GM12878 (cell line): ENCODE measurements at regions not wholly inside any gene's neighbourhood (a gene's known extent, or its start where the extent isn't known, plus 50 kb on each side); places are given as distances from the start of the nearest gene placed in this dataset.

Experiments
- ATAC-seq: fragments of 200-7000 bp; cut with Tn5 transposase; 3 replicates; pipeline ENCODE4 v1.9.1; 2020; ENCODE audit warnings: mild to moderate bottlenecking, moderate library complexity
- BruUV-seq: library from RNA; stranded (reverse); fragments of 400-500 nt; replicated peaks from 2 replicates; lab custom pipeline; 2021; lab: Mats Ljungman, UMichigan
- CTCF ChIA-PET: fragments of 300-600 bp; sonication (Branson Sonifier 250); formaldehyde crosslinking; extraction: SDS; loops from one replicate; lab custom pipeline; 2021; ENCODE audit warnings: inconsistent platforms; lab: Yijun Ruan, JAX
- POLR2A ChIA-PET: fragments of 350-600 bp; formaldehyde crosslinking; extraction: SDS; loops from one replicate; lab custom pipeline; 2021; ENCODE audit warnings: inconsistent platforms; lab: Charles Lee
- RAD21 ChIA-PET: fragments of 300-600 bp; sonication (Branson Sonifier 250); formaldehyde crosslinking; loops from one replicate; lab custom pipeline; 2023; ENCODE audit warnings: antibody characterized with exemption; ENCODE audit not compliant: unreplicated experiment; lab: Charles Lee
- SMC1A ChIA-PET: fragments of 300-600 bp; sonication (Branson Sonifier 250); formaldehyde crosslinking; loops from one replicate; lab custom pipeline; 2023; ENCODE audit not compliant: unreplicated experiment, uncharacterized antibody; lab: Charles Lee
- DNase-seq: peaks from one replicate; pipeline ENCODE4 v3.0.0-alpha.2; 2011; ENCODE audit warnings: low read depth, low spot score
- FAIRE-seq: peaks from 3 replicates; lab custom pipeline; 2011; peaks lifted over from hg19 to GRCh38; lab: Jason Lieb, UNC
- H2AFZ ChIP-seq: 2 replicates; pipeline ENCODE4 v1.6.0; 2011; ENCODE audit warnings: low read depth, low read length, control low read depth; ENCODE audit not compliant: control insufficient read depth
- H3K27ac ChIP-seq: 2 replicates; pipeline ENCODE4 v1.5.1; 2011; ENCODE audit warnings: control low read depth; ENCODE audit not compliant: control insufficient read depth, insufficient read depth
- H3K27me3 ChIP-seq, 2 experiments: replicated peaks in 1 of 2; 2 replicates each; pipeline versions ENCODE4 v1.6.0 to v1.6.1; 2011; ENCODE audit warnings: low read length in 1 of 2; ENCODE audit not compliant: control insufficient read depth in 2 of 2, insufficient read depth in 2 of 2
- H3K36me3 ChIP-seq, 2 experiments: 2 replicates each; pipeline ENCODE4 v1.5.1; 2011; ENCODE audit warnings: low read length in 1 of 2; ENCODE audit not compliant: control insufficient read depth in 2 of 2, insufficient read depth in 2 of 2
- H3K4me1 ChIP-seq: 2 replicates; pipeline ENCODE4 v1.6.1; 2011; ENCODE audit warnings: mild to moderate bottlenecking, low read length, moderate library complexity, mixed read lengths; ENCODE audit not compliant: control insufficient read depth, insufficient read depth
- H3K4me2 ChIP-seq: 2 replicates; pipeline ENCODE4 v1.6.0; 2011; ENCODE audit warnings: control low read depth; ENCODE audit not compliant: control insufficient read depth, insufficient read depth
- H3K4me3 ChIP-seq: fragments of 200-600 bp; sonication (generic); 2 replicates; pipeline ENCODE4 v1.5.1; 2016
- H3K79me2 ChIP-seq: 2 replicates; pipeline ENCODE4 v1.6.0; 2011; ENCODE audit warnings: low read length; ENCODE audit not compliant: control insufficient read depth, insufficient read depth
- H3K9ac ChIP-seq: 2 replicates; pipeline ENCODE4 v1.8.0; 2011; ENCODE audit warnings: low read length, control low read depth, mixed read lengths; ENCODE audit not compliant: control insufficient read depth, insufficient read depth
- H3K9me3 ChIP-seq: replicated peaks from 3 replicates; pipeline ENCODE4 v1.5.1; 2011; ENCODE audit warnings: mild to moderate bottlenecking, low read length; ENCODE audit not compliant: control insufficient read depth, insufficient read depth
- H4K20me1 ChIP-seq: 2 replicates; pipeline ENCODE4 v1.6.0; 2011; ENCODE audit not compliant: control insufficient read depth, insufficient read depth
- BHLHE40 ChIP-seq, 2 experiments: fragments of 450-650 bp in 1 of 2; IDR thresholded peaks; 2 replicates each; pipeline ENCODE4 v1.6.1; 2011 to 2017; ENCODE audit warnings: low read depth in 2 of 2, borderline replicate concordance in 1 of 2, improper control_type of control experiment in 1 of 2, low read length in 1 of 2, mild to moderate bottlenecking in 1 of 2
- BRCA1 ChIP-seq: IDR thresholded peaks from 2 replicates; pipeline ENCODE4 v1.6.1; 2011; ENCODE audit warnings: low read depth, low read length, improper control_type of control experiment
- EGR1 ChIP-seq, 2 experiments: IDR thresholded peaks; 1 replicate in 1 of 2; 2 replicates in 1 of 2; pipeline ENCODE4 v1.6.1; 2011 to 2012; ENCODE audit warnings: low read depth in 2 of 2, low read length in 2 of 2, borderline replicate concordance in 1 of 2, mild to moderate bottlenecking in 1 of 2, moderate library complexity in 1 of 2
- KAT2A ChIP-seq: conservative IDR thresholded peaks from 2 replicates; pipeline ENCODE4 v1.6.1; 2011; ENCODE audit warnings: low read depth, low read length; ENCODE audit not compliant: control insufficient read depth
- RBBP5 ChIP-seq: fragments of 200-600 bp; sonication (generic); conservative IDR thresholded peaks from 2 replicates; pipeline ENCODE4 v1.6.1; 2016
- SPI1 ChIP-seq: IDR thresholded peaks from 2 replicates; pipeline ENCODE4 v1.6.1; 2011; ENCODE audit warnings: low read depth, mild to moderate bottlenecking, low read length, moderate library complexity, borderline replicate concordance; ENCODE audit not compliant: insufficient read depth
- SUPT20H ChIP-seq: IDR thresholded peaks from 2 replicates; pipeline ENCODE4 v1.6.1; 2011; ENCODE audit warnings: low read depth, mild to moderate bottlenecking, low read length, moderate library complexity, borderline replicate concordance; ENCODE audit not compliant: control insufficient read depth
- YY1 ChIP-seq: IDR thresholded peaks from 2 replicates; pipeline ENCODE4 v1.6.1; 2011; ENCODE audit warnings: low read depth, mild to moderate bottlenecking, low read length
- ZBED1 ChIP-seq: IDR thresholded peaks from 2 replicates; pipeline ENCODE4 v1.6.1; 2016; ENCODE audit warnings: borderline replicate concordance
- ZNF274 ChIP-seq: IDR thresholded peaks from one replicate; pipeline ENCODE4 v1.8.0; 2011; ENCODE audit not compliant: insufficient read length, insufficient read depth
- WGBS: methylation state at CpG from one replicate; pipeline ENCODE4 v1.1.6; 2016; ENCODE audit warnings: low lambda C conversion rate; ENCODE audit not compliant: insufficient replicate concordance, insufficient coverage; ENCODE audit errors: missing lambda C conversion rate; 5-methylcytosine and 5-hydroxymethylcytosine counted together
- in situ Hi-C: fragments of 300-500 bp; cut with MboI; formaldehyde crosslinking; loops from 9 replicates; pipeline ENCODE4 v1.14.3; 2018; ENCODE audit warnings: mixed read lengths
- intact Hi-C: fragments of 100-400 bp; cut with micrococcal nuclease; formaldehyde crosslinking; loops from one replicate; pipeline ENCODE4 v1.14.2; 2022; ENCODE audit not compliant: unreplicated experiment
- TF ChIP-seq, protein P1 (sequence below): fragments of 150-350 bp; IDR thresholded peaks from 2 replicates; pipeline ENCODE4 v1.6.1; 2014; ENCODE audit warnings: mild to moderate bottlenecking, low read depth, low read length
- TF ChIP-seq, protein P2 (sequence below): IDR thresholded peaks from 2 replicates; pipeline ENCODE4 v1.6.1; 2012; ENCODE audit warnings: improper control_type of control experiment, low read depth, low read length; ENCODE audit not compliant: insufficient replicate concordance

DNA sequence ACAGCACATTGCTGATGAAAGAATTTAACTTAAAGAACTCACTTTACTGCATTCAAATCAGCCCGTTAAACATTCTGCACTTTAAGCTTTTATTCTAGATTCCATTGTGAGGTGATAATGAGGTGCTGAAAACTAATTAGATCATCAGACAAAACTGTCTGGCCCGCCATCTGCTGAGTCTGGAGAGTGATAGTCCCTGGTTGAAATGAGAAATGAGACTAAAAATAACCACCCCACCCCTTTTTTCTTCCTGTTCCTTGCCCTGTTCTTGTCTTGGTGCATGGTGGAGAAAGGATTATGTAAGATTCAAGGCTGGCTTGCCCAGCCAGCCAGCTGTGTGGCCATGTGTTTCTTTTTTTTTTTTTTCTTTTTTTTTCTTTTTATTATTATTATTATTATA, 277.0 kb upstream of the COBL start:
- Histone ChIP-seq H3K4me3 (no peak overlapping the region), H3K27me3 (no peaks in the 10 kb centered on the region), H3K4me2 (no peak overlapping the region), H4K20me1 (no peaks in the 10 kb centered on the region), H2AFZ (no peak overlapping the region), H3K4me1 (no peaks in the 10 kb centered on the region), H3K9me3 (no peaks in the 10 kb centered on the region), H3K36me3 (no peaks in the 10 kb centered on the region), H3K79me2 (no peaks in the 10 kb centered on the region), H3K27ac (no peak overlapping the region), H3K9ac (no peak overlapping the region)
- TF ChIP-seq YY1 (no peak), BHLHE40 (IDR thresholded peaks at IDR 0.05; ENCODE audit: borderline replicate concordance in 1 of 2, low read depth in 2 of 2, low read length in 1 of 2) (no peak), ZNF274 (no peak), RBBP5 (no peak), SPI1 (no peak), ZBED1 (no peak), SUPT20H (no peak), KAT2A (no peak), EGR1 (IDR thresholded peaks at IDR 0.05; ENCODE audit: borderline replicate concordance in 1 of 2, low read depth in 2 of 2, low read length in 2 of 2) (no peak), BRCA1 (no peak)
- TF ChIP-seq, protein P1, sequence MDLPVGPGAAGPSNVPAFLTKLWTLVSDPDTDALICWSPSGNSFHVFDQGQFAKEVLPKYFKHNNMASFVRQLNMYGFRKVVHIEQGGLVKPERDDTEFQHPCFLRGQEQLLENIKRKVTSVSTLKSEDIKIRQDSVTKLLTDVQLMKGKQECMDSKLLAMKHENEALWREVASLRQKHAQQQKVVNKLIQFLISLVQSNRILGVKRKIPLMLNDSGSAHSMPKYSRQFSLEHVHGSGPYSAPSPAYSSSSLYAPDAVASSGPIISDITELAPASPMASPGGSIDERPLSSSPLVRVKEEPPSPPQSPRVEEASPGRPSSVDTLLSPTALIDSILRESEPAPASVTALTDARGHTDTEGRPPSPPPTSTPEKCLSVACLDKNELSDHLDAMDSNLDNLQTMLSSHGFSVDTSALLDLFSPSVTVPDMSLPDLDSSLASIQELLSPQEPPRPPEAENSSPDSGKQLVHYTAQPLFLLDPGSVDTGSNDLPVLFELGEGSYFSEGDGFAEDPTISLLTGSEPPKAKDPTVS: no peak
- TF ChIP-seq, protein P2, sequence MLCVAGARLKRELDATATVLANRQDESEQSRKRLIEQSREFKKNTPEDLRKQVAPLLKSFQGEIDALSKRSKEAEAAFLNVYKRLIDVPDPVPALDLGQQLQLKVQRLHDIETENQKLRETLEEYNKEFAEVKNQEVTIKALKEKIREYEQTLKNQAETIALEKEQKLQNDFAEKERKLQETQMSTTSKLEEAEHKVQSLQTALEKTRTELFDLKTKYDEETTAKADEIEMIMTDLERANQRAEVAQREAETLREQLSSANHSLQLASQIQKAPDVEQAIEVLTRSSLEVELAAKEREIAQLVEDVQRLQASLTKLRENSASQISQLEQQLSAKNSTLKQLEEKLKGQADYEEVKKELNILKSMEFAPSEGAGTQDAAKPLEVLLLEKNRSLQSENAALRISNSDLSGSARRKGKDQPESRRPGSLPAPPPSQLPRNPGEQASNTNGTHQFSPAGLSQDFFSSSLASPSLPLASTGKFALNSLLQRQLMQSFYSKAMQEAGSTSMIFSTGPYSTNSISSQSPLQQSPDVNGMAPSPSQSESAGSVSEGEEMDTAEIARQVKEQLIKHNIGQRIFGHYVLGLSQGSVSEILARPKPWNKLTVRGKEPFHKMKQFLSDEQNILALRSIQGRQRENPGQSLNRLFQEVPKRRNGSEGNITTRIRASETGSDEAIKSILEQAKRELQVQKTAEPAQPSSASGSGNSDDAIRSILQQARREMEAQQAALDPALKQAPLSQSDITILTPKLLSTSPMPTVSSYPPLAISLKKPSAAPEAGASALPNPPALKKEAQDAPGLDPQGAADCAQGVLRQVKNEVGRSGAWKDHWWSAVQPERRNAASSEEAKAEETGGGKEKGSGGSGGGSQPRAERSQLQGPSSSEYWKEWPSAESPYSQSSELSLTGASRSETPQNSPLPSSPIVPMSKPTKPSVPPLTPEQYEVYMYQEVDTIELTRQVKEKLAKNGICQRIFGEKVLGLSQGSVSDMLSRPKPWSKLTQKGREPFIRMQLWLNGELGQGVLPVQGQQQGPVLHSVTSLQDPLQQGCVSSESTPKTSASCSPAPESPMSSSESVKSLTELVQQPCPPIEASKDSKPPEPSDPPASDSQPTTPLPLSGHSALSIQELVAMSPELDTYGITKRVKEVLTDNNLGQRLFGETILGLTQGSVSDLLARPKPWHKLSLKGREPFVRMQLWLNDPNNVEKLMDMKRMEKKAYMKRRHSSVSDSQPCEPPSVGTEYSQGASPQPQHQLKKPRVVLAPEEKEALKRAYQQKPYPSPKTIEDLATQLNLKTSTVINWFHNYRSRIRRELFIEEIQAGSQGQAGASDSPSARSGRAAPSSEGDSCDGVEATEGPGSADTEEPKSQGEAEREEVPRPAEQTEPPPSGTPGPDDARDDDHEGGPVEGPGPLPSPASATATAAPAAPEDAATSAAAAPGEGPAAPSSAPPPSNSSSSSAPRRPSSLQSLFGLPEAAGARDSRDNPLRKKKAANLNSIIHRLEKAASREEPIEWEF: no peak
- ATAC-seq: no peak
- WGBS: 20% methylated on average over 2 of the region's 2 CpGs
- FAIRE-seq: no peak
- no peak for DNase-seq
- ChIA-PET CTCF (interaction anchor here (1.1 kb wide), 1 partner anchor 9 kb away, joined by 3 read pairs; no protein-coding TSS in a partner anchor), POLR2A (no interaction called here), SMC1A (no interaction called here), RAD21 (no interaction called here)
- intact Hi-C loops: no loop called here
- in situ Hi-C loops: no loop called here
- no TSS peak for BruUV-seq
